HG03575 (cell line): ENCODE measurements at regions not wholly inside any gene's neighbourhood (a gene's known extent, or its start where the extent isn't known, plus 50 kb on each side); places are given as distances from the start of the nearest gene placed in this dataset.
"Not testable (repeated sequence)": the region's sequence is repeated elsewhere in the genome, so short reads cannot be mapped to it uniquely, and the experiment has no call there.

ENCODE experiments used
- ATAC-seq: cut with Tn5 transposase; IDR thresholded peaks from one replicate; pipeline ENCODE4 v1.9.1; 2021; ENCODE audit not compliant: unreplicated experiment, insufficient number of reproducible peaks, low FRiP score; ENCODE audit errors: extremely low read depth

GRCh38 chr11:116379185-116379828 lies 393.5 kb downstream of the BUD13 start:
- ATAC-seq, result no peak

DNA sequence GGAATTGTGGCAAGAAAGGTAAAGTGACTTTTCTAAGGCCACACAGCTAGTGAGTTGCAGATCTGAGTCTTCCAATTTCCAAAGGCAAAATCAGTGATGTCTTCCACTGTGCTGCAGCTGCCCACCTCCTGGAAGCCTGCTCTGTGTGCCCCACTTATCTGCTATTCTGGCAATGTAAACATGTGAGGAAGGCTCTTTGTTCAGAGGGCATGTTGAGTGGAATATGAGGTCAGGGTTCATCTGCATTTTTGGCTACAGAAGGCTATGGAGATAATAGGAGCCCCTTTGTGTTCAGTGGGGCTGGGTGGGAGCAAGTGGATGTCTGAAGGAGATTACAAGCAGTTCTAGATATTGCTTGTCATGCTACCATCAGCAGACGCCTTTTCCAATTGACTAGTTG lies 396.2 kb downstream of the BUD13 start:
- ATAC-seq, result no peak

DNA sequence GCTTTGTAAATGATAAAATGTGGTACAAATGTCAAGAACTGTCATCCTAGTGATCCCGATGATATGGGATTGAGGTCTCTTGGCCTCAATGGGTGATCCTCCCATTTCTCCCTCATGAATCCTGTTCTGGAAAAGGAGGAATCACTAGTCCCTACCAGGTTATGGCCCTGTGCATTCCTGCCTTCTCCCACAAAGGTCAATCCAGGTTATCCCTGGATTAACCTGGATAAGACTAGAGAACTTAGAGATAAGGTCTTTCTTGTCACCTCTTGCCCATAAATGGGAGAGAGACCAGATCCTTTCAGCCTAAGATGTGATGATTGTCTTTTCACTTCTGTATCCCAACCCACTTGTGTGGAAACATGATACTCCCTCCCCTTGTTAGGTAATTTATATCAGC lies 396.7 kb downstream of the BUD13 start:
- no peak for ATAC-seq

GRCh38 chr11:116375221-116375620 lies 397.6 kb downstream of the BUD13 start:
- no peak for ATAC-seq

DNA sequence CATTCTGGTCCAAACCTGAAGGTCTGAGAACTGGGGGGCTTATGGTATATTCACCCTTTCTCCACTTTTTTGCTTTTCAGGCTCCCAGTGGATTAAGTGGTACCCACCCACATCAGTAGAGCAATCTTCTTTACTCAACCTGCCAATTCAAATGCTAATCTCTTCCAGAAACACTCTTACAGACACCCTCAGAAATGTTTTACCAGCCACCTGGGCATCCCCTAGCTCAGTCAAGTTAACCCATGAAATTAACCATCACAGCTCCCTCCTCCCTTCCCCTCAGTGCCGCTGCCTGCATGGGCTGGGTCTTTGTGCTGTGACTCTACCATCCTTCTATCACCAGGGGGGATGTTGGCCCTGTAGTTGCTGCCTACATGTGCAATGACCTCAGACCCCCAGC lies 398.7 kb downstream of the BUD13 start:
- ATAC-seq, result no peak

- no peak for ATAC-seq
These were observed 399.5 kb downstream of the BUD13 start for GRCh38 chr11:116373104-116373944.

DNA sequence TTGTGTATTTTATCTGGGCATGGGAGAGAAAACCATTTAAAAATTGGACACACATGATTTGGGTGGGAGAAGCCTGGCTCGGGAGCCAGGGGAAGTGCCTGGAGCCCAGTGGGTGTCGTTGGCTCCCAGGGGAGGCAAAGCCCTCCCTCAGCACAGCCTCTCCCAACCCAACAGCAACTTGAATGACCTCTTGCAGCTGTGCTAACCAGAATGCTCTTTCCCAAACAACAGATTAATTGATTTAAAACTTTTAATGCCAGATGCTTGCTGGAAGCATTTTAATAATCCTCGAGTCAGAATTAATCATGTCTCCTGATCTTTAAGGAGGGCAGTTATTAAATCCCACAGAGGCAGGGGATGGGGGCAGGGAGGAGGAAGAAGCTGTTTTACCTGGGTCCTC lies 401.6 kb downstream of the BUD13 start:
- no peak for ATAC-seq

DNA sequence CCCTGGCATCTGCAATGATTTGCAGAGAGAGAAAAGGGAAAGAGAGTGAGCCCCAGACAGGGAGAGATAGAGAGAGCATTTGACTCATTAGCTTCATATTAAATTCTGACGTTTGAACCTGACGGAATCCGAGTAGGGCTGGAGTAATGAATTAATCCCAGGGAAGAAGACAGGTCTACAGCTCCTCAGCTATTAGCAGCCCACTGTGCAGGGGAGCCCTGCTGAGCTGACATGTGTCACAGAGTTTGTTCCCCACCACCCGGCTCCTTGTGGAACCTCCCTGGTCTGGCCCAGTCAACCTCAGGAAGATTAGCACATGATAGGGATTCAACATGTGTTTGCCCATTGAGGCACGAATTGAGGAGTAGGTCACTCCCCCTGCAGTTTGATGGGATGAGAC lies 404.0 kb downstream of the BUD13 start:
- ATAC-seq, result no peak

DNA sequence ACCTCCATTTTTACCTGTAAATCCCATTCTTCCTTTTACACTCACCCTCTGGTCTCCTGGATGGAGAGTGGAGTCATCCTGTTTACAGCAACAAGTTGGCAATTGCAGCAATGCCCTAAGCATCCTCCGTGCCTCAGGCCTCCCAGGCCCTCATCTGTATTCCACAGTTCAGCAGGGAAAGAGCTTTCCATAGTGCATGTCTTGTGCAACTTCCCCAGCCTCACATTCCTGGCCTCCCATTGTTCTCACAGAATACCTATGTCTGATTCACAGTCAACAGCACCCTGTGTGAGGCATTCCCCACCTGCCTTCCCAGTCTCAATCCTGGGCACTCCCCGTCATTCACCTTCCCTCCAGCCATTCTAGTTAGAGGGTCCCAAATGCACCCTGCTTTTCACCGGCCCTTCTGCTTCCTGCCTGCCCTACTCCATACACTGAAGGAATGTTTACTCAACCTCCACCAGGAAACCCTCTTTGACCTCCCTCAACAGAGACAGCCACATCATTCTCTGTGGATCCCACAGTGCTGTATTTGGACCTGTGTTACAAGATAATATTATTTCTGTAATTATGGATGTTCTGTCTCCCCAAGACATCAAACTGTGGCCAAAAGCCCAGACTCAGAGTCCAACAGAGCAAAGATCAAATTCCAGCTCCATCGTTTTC lies 405.7 kb downstream of the BUD13 start:
- ATAC-seq, result no peak

GRCh38 chr11:116366451-116366850 lies 406.3 kb downstream of the BUD13 start:
- no peak for ATAC-seq

DNA sequence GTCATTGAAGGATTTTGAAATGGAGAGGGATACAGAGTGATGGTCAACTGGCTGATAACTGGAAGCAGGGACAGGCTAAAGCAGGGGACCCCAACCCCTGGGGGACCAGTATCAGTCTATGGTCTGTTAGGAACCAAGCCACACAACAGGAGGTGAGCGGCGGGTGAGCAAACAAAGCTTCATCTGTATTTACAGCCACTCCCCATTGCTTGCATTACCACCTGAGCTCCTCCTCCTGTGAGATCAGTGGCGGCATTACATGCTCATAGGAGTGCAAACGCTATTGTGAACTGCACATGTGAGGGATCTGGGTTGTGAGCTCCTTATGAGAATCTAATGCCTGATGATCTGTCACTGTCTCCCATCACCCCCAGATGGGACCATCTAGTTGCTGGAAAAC lies 407.9 kb downstream of the BUD13 start:
- ATAC-seq, result not testable (repeated sequence)

DNA sequence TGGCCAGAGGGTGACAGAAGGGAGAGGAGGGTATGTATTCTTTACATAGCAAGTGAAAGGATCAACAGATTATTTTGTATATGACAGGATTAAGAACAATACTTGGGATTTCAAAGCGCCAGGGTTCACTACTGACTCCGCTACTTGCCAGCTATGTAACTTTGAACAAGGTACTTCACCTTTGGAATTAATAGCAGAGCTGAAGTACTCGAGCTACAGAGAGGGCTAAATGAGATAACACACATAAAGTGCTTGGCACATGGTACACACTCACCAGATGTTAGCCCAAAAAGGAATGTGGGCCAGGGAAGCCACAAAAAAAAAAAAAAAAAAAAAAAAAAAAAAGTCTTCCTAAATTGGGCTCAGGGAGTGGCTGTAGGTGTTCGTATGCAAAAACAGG lies 408.4 kb downstream of the BUD13 start:
- no peak for ATAC-seq

GRCh38 chr11:116360221-116360941 lies 412.4 kb downstream of the BUD13 start:
- ATAC-seq, result no peak

GRCh38 chr11:116357784-116358544 lies 414.8 kb downstream of the BUD13 start:
- no peak for ATAC-seq

GRCh38 chr11:116356451-116356850 lies 416.3 kb downstream of the BUD13 start:
- ATAC-seq, result no peak

DNA sequence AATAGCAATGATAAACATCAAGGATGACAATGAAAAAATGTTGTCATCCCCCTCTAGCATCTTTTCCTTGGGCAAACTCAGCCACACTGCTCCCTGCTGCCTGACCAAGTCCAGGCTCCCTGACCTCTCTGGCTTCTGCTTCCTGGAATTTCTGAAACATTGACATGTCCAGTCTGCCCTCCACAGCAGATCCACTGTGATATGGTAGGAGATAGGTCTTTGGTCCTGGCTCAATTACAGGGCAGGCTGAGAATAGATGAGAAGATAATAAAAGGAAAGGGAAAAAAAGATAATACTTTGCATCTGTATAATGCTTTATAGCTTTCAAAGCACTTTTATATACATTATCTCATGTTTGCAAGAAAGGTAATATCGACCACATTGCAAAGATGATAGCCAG lies 417.7 kb downstream of the BUD13 start:
- no peak for ATAC-seq

- no peak for ATAC-seq
These were observed 419.2 kb downstream of the BUD13 start for GRCh38 chr11:116353589-116353988.

DNA sequence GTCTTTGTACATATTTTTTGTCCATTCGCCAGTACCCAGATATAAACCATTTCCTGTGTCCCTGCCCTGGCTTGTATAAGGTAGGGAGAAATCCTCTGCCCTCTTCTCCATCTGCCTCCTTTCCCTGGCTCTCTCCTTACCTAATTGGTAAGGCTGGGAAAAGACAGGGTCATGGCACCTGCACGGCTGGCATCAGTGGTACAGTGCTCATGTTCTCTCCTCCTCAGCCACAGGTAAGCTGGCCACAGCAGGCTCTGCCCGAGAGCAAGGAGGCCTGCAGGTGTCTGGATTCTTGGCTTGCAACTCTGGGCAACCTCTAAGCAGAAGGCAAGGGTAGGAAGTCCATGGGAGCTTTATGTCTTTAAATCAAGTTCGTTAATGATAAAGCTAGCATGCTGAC lies 419.9 kb downstream of the BUD13 start:
- ATAC-seq, result no peak

DNA sequence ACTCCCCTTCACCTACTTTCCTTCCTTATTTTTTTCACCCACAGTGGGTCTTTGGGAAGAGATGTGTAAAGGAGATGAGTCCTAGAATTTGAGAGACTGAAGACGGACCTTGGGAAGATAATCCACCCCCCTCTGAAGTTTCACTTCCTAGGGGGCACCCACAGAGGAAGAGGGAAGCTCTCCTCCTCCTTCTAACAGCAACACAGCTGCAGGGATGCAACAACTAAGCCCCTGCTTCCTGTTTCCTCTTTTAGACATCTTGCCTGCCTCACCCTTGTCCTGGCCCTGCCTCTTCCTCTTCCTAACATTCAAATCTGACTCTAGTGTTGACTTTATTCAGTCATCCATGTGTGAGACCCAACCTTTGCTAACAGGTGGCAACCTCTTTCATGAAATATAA lies 424.6 kb downstream of the BUD13 start:
- no peak for ATAC-seq
